Testis (tissue), 2 donors: ENCODE measurements at regions not wholly inside any gene's neighbourhood (a gene's known extent, or its start where the extent isn't known, plus 50 kb on each side); places are given as distances from the start of the nearest gene placed in this dataset.

Source experiments
- POLR2A ChIP-seq: fragments of 450-650 bp; IDR thresholded peaks from one replicate; pipeline ENCODE4 v1.6.1; 2017; ENCODE audit warnings: antibody characterized with exemption, mild to moderate bottlenecking, moderate library complexity
- TF ChIP-seq, protein P1 (sequence below), 3 experiments: fragments of 450-650 bp in 2 of 3; fragments of 200-600 bp in 1 of 3; sonication (generic) in 1 of 3; IDR thresholded peaks; one replicate each; pipeline ENCODE4 v1.5.1; 2016 to 2019; ENCODE audit warnings: antibody characterized with exemption in 3 of 3, mild to moderate bottlenecking in 2 of 3, moderate library complexity in 1 of 3

DNA sequence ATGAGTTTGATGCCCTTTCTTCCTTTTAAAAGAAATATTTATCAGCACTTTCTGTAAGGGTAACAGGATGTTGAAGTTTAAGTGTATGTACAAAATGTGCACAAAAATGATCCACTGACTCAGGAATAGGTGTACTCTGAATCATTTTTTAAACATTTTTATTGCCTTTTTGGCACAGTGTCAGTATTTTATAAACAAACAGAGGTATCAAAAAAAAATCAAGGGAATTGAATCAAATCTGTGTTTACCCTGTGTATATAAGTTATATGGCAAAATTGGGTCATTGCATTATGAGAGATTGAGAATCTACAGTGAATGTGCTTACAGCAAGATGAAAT, 513.9 kb upstream of the NETO1 start:
- TF ChIP-seq, protein P1, sequence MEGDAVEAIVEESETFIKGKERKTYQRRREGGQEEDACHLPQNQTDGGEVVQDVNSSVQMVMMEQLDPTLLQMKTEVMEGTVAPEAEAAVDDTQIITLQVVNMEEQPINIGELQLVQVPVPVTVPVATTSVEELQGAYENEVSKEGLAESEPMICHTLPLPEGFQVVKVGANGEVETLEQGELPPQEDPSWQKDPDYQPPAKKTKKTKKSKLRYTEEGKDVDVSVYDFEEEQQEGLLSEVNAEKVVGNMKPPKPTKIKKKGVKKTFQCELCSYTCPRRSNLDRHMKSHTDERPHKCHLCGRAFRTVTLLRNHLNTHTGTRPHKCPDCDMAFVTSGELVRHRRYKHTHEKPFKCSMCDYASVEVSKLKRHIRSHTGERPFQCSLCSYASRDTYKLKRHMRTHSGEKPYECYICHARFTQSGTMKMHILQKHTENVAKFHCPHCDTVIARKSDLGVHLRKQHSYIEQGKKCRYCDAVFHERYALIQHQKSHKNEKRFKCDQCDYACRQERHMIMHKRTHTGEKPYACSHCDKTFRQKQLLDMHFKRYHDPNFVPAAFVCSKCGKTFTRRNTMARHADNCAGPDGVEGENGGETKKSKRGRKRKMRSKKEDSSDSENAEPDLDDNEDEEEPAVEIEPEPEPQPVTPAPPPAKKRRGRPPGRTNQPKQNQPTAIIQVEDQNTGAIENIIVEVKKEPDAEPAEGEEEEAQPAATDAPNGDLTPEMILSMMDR (IDR thresholded peaks at IDR 0.05), result no peak
- TF ChIP-seq POLR2A, result no peak
